NCI-H1105 (cell line): ENCODE measurements at regions not wholly inside any gene's neighbourhood (a gene's known extent, or its start where the extent isn't known, plus 50 kb on each side); places are given as distances from the start of the nearest gene placed in this dataset.
A peak's percentile ranks its signal among the peaks of the same experiment; 100 is the strongest.
"Not testable (repeated sequence)": the region's sequence is repeated elsewhere in the genome, so short reads cannot be mapped to it uniquely, and the experiment has no call there.

ENCODE experiments used
- DNase-seq: peaks from one replicate; lab custom pipeline; 2025; lab: John Stamatoyannopoulos, UW

GRCh38 chr5:164300295-164300694, 794.9 kb downstream of the MAT2B start:
- DNase-seq = no peak

GRCh38 chr5:164301136-164301535, 795.7 kb downstream of the MAT2B start:
- DNase-seq = no peak

- DNase-seq = no peak
Observed at GRCh38 chr5:164301708-164302107, 796.3 kb downstream of the MAT2B start.

- DNase-seq = no peak
Observed at GRCh38 chr5:164302533-164303235, 797.3 kb downstream of the MAT2B start.

GRCh38 chr5:164303646-164304215, 798.3 kb downstream of the MAT2B start:
- DNase-seq = no peak

- DNase-seq = no peak
Observed at GRCh38 chr5:164306662-164307061, 801.2 kb downstream of the MAT2B start.

GRCh38 chr5:164312801-164313200, 807.4 kb downstream of the MAT2B start:
- DNase-seq = no peak

- DNase-seq = no peak
Observed at GRCh38 chr5:164317676-164318075, 812.3 kb downstream of the MAT2B start.

GRCh38 chr5:164319161-164319560, 813.7 kb downstream of the MAT2B start:
- no peak for DNase-seq

- no peak for DNase-seq
Observed at GRCh38 chr5:164324239-164324638, 818.8 kb downstream of the MAT2B start.

GRCh38 chr5:164326219-164326618, 820.8 kb downstream of the MAT2B start:
- no peak for DNase-seq

- not testable (repeated sequence) for DNase-seq
Observed at GRCh38 chr5:164327166-164327565, 821.7 kb downstream of the MAT2B start.

GRCh38 chr5:164332349-164333196, 827.2 kb downstream of the MAT2B start:
- no peak for DNase-seq

- no peak for DNase-seq
Observed at GRCh38 chr5:164335837-164336236, 830.4 kb downstream of the MAT2B start.

GRCh38 chr5:164336276-164336675, 830.9 kb downstream of the MAT2B start:
- DNase-seq = no peak

- no peak for DNase-seq
Observed at GRCh38 chr5:164336906-164337305, 831.5 kb downstream of the MAT2B start.

GRCh38 chr5:164341056-164341619, 835.7 kb downstream of the MAT2B start:
- DNase-seq = no peak

- peak; percentile 14 for DNase-seq
Observed at GRCh38 chr5:164345173-164345849, 839.9 kb downstream of the MAT2B start.

- no peak for DNase-seq
Observed at GRCh38 chr5:164345853-164346252, 840.4 kb downstream of the MAT2B start.

- no peak for DNase-seq
Observed at GRCh38 chr5:164346785-164347630, 841.6 kb downstream of the MAT2B start.

- no peak for DNase-seq
Observed at GRCh38 chr5:164350236-164350635, 844.8 kb downstream of the MAT2B start.
